22Rv1 (cell line): ENCODE measurements at regions not wholly inside any gene's neighbourhood (a gene's known extent, or its start where the extent isn't known, plus 50 kb on each side); places are given as distances from the start of the nearest gene placed in this dataset.

ENCODE experiments used
- H3K27ac ChIP-seq: fragments of 450-650 bp; 2 replicates; pipeline ENCODE4 v1.5.1; 2017
- ZFX ChIP-seq: fragments of 450-650 bp; IDR thresholded peaks from 2 replicates; pipeline ENCODE4 v1.6.1; 2017; ENCODE audit warnings: antibody characterized with exemption, borderline replicate concordance
- TF ChIP-seq, protein P1 (sequence below): fragments of 450-650 bp; IDR thresholded peaks from 2 replicates; pipeline ENCODE4 v1.5.1; 2017; ENCODE audit warnings: mild to moderate bottlenecking

DNA sequence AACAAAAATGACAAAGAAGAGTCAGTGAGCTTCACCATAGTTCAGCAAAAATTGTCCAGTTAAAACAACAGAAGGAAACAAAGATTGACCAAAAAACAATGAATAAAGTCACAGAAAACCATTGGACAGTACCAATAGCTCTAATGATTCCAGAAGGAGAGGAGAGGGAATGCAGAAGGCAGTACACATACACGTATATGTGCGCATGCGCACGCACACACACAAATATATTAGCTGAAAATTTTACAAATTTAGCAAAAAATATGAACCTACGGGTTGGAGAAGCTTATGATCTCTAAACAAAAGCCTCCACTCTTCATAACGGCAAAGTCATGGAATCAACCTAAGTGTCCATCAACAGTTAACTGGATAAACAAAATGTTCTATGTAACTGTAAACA, 120.3 kb upstream of the MON1B start:
- no peak overlapping the region for H3K27ac ChIP-seq
- TF ChIP-seq, protein P1, sequence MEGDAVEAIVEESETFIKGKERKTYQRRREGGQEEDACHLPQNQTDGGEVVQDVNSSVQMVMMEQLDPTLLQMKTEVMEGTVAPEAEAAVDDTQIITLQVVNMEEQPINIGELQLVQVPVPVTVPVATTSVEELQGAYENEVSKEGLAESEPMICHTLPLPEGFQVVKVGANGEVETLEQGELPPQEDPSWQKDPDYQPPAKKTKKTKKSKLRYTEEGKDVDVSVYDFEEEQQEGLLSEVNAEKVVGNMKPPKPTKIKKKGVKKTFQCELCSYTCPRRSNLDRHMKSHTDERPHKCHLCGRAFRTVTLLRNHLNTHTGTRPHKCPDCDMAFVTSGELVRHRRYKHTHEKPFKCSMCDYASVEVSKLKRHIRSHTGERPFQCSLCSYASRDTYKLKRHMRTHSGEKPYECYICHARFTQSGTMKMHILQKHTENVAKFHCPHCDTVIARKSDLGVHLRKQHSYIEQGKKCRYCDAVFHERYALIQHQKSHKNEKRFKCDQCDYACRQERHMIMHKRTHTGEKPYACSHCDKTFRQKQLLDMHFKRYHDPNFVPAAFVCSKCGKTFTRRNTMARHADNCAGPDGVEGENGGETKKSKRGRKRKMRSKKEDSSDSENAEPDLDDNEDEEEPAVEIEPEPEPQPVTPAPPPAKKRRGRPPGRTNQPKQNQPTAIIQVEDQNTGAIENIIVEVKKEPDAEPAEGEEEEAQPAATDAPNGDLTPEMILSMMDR = no peak
- TF ChIP-seq ZFX = no peak

- TF ChIP-seq, protein P1 = no peak
- TF ChIP-seq ZFX = no peak
- no peak overlapping the region for H3K27ac ChIP-seq
Measured at GRCh38 chr16:77076839-77077238, 114.2 kb upstream of the MON1B start.

GRCh38 chr16:77077256-77077922, 113.6 kb upstream of the MON1B start:
- no peak overlapping the region for H3K27ac ChIP-seq
- TF ChIP-seq ZFX = no peak

- TF ChIP-seq, protein P1 = no peak
- no peak for TF ChIP-seq ZFX
- H3K27ac ChIP-seq = no peak overlapping the region
Measured at GRCh38 chr16:77085981-77086380, 105.0 kb upstream of the MON1B start.

DNA sequence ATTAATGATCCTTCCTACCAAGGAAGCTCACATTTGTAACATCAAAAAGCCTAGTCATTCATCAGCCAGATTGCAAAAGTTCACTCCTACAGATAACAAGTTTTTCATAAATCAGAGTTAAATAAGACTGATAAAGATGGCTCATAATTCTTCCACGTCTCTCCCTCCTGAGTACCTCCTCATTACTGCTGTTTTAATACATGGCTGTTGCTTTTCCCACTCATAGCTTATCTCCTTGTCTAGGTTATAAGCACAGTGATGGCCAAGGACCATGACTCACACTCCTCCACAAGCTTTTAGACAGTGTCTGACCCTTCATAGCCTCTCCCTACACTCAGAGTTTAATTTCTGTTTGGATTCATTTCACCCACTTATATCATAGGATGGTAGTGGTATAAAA, 100.9 kb upstream of the MON1B start:
- TF ChIP-seq, protein P1 = no peak
- TF ChIP-seq ZFX = no peak
- H3K27ac ChIP-seq = no peak overlapping the region

- no peak overlapping the region for H3K27ac ChIP-seq
- TF ChIP-seq ZFX = no peak
- TF ChIP-seq, protein P1 = no peak
Measured at GRCh38 chr16:77093309-77093708, 97.7 kb upstream of the MON1B start.

DNA sequence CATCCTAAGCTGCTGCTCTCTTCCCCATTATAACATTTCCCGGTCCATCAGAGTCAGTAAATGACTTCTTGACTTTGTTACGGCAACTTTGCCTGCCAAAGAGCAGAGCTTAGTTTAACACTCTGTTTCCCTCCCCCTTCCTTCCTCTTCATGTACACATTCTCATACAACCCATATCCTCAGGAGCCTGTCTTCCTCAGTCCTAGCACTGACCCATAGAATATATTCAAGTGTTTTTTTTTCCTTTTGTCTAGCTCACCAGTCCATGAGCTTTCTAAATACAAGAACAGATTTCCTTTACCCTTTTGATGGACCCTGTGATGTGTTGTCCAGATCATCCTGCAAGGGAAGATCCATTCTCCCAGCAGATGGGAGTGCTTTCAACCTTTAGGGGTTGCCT, 97.0 kb upstream of the MON1B start:
- no peak overlapping the region for H3K27ac ChIP-seq
- TF ChIP-seq, protein P1 = no peak
- TF ChIP-seq ZFX = no peak

DNA sequence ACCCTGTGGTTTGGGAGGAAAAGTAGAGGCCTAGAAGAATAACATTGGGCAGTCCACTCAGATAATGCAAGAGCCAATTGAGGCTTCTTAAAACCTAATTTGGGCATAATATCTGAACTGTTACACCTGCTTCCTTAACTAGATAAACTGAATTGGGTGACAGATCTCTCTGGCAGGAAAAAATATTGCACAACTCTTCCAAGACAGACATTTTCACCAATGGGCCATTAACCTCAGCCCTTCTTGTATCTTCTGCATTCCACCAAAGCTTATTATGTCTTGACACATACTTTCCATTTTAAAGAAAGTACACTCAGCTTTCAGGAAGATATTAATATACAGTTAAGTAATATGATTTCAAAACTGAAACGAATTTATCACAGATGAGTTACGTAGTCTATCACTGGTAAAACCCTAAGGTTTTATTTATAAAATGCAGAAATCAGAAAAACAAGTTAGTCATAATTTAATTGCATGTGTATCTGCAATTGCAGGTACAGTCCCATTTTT, 79.9 kb upstream of the MON1B start:
- H3K27ac ChIP-seq = no peak overlapping the region
- TF ChIP-seq ZFX = no peak
- TF ChIP-seq, protein P1 = no peak
